B cell (primary cell): ENCODE measurements at regions not wholly inside any gene's neighbourhood (a gene's known extent, or its start where the extent isn't known, plus 50 kb on each side); places are given as distances from the start of the nearest gene placed in this dataset.

Experiments
- ATAC-seq: fragments of 200-7000 bp; cut with Tn5 transposase; one replicate; pipeline ENCODE4 v1.10.0; 2021; ENCODE audit warnings: low read depth, mild to moderate bottlenecking, moderate number of reproducible peaks, moderate library complexity
- CTCF ChIA-PET: fragments of 350-600 bp; sonication (Branson Sonifier 250); formaldehyde crosslinking; loops from one replicate; lab custom pipeline; 2021; ENCODE audit warnings: antibody characterized with exemption, inconsistent platforms; lab: Charles Lee
- POLR2A ChIA-PET: fragments of 350-600 bp; sonication (Branson Sonifier 250); formaldehyde crosslinking; loops from one replicate; lab custom pipeline; 2021; ENCODE audit warnings: antibody characterized with exemption; lab: Charles Lee
- DNase-seq: peaks from one replicate; pipeline ENCODE4 v3.0.0; 2013
- H2AFZ ChIP-seq: 2 replicates; pipeline ENCODE4 v1.6.1; 2012; ENCODE audit warnings: mild to moderate bottlenecking, low read depth, low read length; ENCODE audit not compliant: insufficient read depth, poor library complexity, severe bottlenecking
- H3K27ac ChIP-seq, 2 donors: 1 replicate in 1 of 2; 2 replicates in 1 of 2; pipeline ENCODE4 v1.5.1; 2012 to 2013; ENCODE audit warnings: low read length in 2 of 2, mild to moderate bottlenecking in 2 of 2, moderate library complexity in 1 of 2
- H3K27me3 ChIP-seq, 4 experiments: fragments of 200-600 bp in 1 of 4; sonication (generic) in 1 of 4; replicated peaks in 1 of 4; 1 replicate in 2 of 4; 2 replicates in 2 of 4; pipeline versions ENCODE4 v1.6.1 to v1.7.0; 2013 to 2016; ENCODE audit warnings: low read length in 3 of 4, mild to moderate bottlenecking in 2 of 4, mixed read lengths in 1 of 4, moderate library complexity in 1 of 4; ENCODE audit not compliant: insufficient read depth in 4 of 4, control insufficient read depth in 3 of 4; ENCODE audit errors: control extremely low read depth in 1 of 4
- H3K36me3 ChIP-seq, 2 experiments: replicated peaks in 1 of 2; 1 replicate in 1 of 2; 2 replicates in 1 of 2; pipeline versions ENCODE4 v1.6.1 to v1.7.1; 2013; ENCODE audit warnings: low read length in 1 of 2; ENCODE audit not compliant: insufficient read depth in 2 of 2, control insufficient read depth in 1 of 2; ENCODE audit errors: control extremely low read depth in 1 of 2, extremely low read depth in 1 of 2
- H3K4me1 ChIP-seq, 2 donors: fragments of 200-600 bp in 1 of 2; sonication (generic) in 1 of 2; 1 replicate in 1 of 2; 2 replicates in 1 of 2; pipeline versions ENCODE4 v1.5.1 to v1.6.1; 2013 to 2017; ENCODE audit warnings: low read length in 2 of 2; ENCODE audit not compliant: control insufficient read depth in 2 of 2, insufficient read depth in 2 of 2
- H3K4me2 ChIP-seq: replicated peaks from 2 replicates; pipeline ENCODE3; 2012; ENCODE audit warnings: mild to moderate bottlenecking, low read depth, low read length; ENCODE audit not compliant: poor library complexity, severe bottlenecking
- H3K4me3 ChIP-seq, 5 experiments: fragments of 200-600 bp in 1 of 5; sonication (generic) in 1 of 5; 1 replicate in 3 of 5; 2 replicates in 2 of 5; pipeline versions ENCODE4 v1.5.1 to v1.7.0; 2011 to 2016; ENCODE audit warnings: low read length in 4 of 5, mild to moderate bottlenecking in 4 of 5, low read depth in 2 of 5, control low read depth in 1 of 5, moderate library complexity in 1 of 5; ENCODE audit not compliant: insufficient read depth in 1 of 5; ENCODE audit errors: control extremely low read depth in 1 of 5, extremely low read depth in 1 of 5
- H3K79me2 ChIP-seq: fragments of 200-600 bp; sonication (generic); one replicate; pipeline ENCODE4 v1.6.0; 2016; ENCODE audit warnings: low read length; ENCODE audit not compliant: control insufficient read depth, insufficient read depth
- H3K9ac ChIP-seq: fragments of 200-600 bp; sonication (generic); 2 replicates; pipeline ENCODE4 v1.6.1; 2017; ENCODE audit warnings: mild to moderate bottlenecking, low read length, moderate library complexity
- H3K9me3 ChIP-seq, 3 donors: one replicate each; pipeline versions ENCODE4 v1.6.1 to v1.7.1; 2013; ENCODE audit warnings: low read length in 2 of 3; ENCODE audit not compliant: control insufficient read depth in 2 of 3, insufficient read depth in 1 of 3; ENCODE audit errors: control extremely low read depth in 1 of 3
- H4K20me1 ChIP-seq: 2 replicates; pipeline ENCODE4 v1.6.0; 2012; ENCODE audit warnings: mild to moderate bottlenecking, low read length; ENCODE audit not compliant: insufficient read depth, control insufficient read depth, poor library complexity, severe bottlenecking
- H3K27ac Mint-ChIP-seq: one replicate; pipeline ENCODE4 v1.8.0; 2021; ENCODE audit warnings: mixed read lengths
- H3K27me3 Mint-ChIP-seq: one replicate; pipeline ENCODE4 v1.8.0; 2021; ENCODE audit warnings: mixed read lengths
- H3K4me1 Mint-ChIP-seq: one replicate; pipeline ENCODE4 v1.8.0; 2021; ENCODE audit warnings: mixed read lengths
- H3K4me3 Mint-ChIP-seq: one replicate; pipeline ENCODE4 v1.8.0; 2021; ENCODE audit warnings: mixed read lengths
- H3K9me3 Mint-ChIP-seq: one replicate; pipeline ENCODE4 v1.8.0; 2022; ENCODE audit warnings: mixed read lengths; ENCODE audit not compliant: insufficient read depth
- EZH2 ChIP-seq: IDR thresholded peaks from 2 replicates; pipeline ENCODE4 v1.6.1; 2012; ENCODE audit warnings: borderline replicate concordance, low read depth, mild to moderate bottlenecking, moderate library complexity, low read length; ENCODE audit not compliant: insufficient read depth, poor library complexity, severe bottlenecking
- whole genome bisulfite sequencing: methylation state at CpG from one replicate; pipeline ENCODE4 v1.1.5; 2013; ENCODE audit warnings: missing lambda C conversion rate; ENCODE audit not compliant: insufficient coverage; 5-methylcytosine and 5-hydroxymethylcytosine counted together
- intact Hi-C: fragments of 100-400 bp; cut with micrococcal nuclease; formaldehyde crosslinking; loops from one replicate; pipeline ENCODE4 v1.10.0; 2022
- TF ChIP-seq, protein P1 (sequence below): fragments of 200-600 bp; IDR thresholded peaks from one replicate; pipeline ENCODE4 v1.8.0; 2022; ENCODE audit warnings: antibody characterized with exemption, mild to moderate bottlenecking

- peaks cover 8% of the 10 kb centered on the region for H3K27me3 Mint-ChIP-seq
- H3K9me3 Mint-ChIP-seq: no peaks in the 10 kb centered on the region
- H3K9me3 ChIP-seq: no peaks in the 10 kb centered on the region
- TF ChIP-seq EZH2: no peak
- TF ChIP-seq, protein P1, sequence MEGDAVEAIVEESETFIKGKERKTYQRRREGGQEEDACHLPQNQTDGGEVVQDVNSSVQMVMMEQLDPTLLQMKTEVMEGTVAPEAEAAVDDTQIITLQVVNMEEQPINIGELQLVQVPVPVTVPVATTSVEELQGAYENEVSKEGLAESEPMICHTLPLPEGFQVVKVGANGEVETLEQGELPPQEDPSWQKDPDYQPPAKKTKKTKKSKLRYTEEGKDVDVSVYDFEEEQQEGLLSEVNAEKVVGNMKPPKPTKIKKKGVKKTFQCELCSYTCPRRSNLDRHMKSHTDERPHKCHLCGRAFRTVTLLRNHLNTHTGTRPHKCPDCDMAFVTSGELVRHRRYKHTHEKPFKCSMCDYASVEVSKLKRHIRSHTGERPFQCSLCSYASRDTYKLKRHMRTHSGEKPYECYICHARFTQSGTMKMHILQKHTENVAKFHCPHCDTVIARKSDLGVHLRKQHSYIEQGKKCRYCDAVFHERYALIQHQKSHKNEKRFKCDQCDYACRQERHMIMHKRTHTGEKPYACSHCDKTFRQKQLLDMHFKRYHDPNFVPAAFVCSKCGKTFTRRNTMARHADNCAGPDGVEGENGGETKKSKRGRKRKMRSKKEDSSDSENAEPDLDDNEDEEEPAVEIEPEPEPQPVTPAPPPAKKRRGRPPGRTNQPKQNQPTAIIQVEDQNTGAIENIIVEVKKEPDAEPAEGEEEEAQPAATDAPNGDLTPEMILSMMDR: no peak
- H3K27me3 ChIP-seq: no peaks in the 10 kb centered on the region
- H3K79me2 ChIP-seq: no peaks in the 10 kb centered on the region
- POLR2A ChIA-PET: no interaction called here
- DNase-seq (no peak), ATAC-seq (no peak)
- CTCF ChIA-PET: no interaction called here
- H3K27ac Mint-ChIP-seq: no peak overlapping the region
- H3K27ac ChIP-seq: no peak overlapping the region
- no peak overlapping the region for H2AFZ ChIP-seq
- no peaks in the 10 kb centered on the region for H4K20me1 ChIP-seq
- H3K4me3 Mint-ChIP-seq: no peak overlapping the region
- no peaks in the 10 kb centered on the region for H3K4me1 Mint-ChIP-seq
- no peaks in the 10 kb centered on the region for H3K36me3 ChIP-seq
- WGBS: 94% methylated on average over 2 of the region's 3 CpGs
- H3K4me2 ChIP-seq: no peak overlapping the region
- no peak overlapping the region for H3K9ac ChIP-seq
- no peak overlapping the region for H3K4me3 ChIP-seq
- no peaks in the 10 kb centered on the region for H3K4me1 ChIP-seq
- intact Hi-C loops: no loop called here
Measured at GRCh38 chr5:155957884-155958283, 369.1 kb upstream of the SGCD start.

GRCh38 chr5:155959082-155959481 lies 367.9 kb upstream of the SGCD start:
- H3K9ac ChIP-seq: no peak overlapping the region
- ATAC-seq: no peak
- no peaks in the 10 kb centered on the region for H3K27me3 ChIP-seq
- Mint-ChIP-seq H3K27ac (no peak overlapping the region), H3K27me3 (peaks cover 8% of the 10 kb centered on the region), H3K4me1 (no peaks in the 10 kb centered on the region), H3K9me3 (no peaks in the 10 kb centered on the region), H3K4me3 (no peak overlapping the region)
- H3K4me3 ChIP-seq: no peak overlapping the region
- H2AFZ ChIP-seq: no peak overlapping the region
- H3K79me2 ChIP-seq: no peaks in the 10 kb centered on the region
- H4K20me1 ChIP-seq: no peaks in the 10 kb centered on the region
- TF ChIP-seq, protein P1: no peak
- TF ChIP-seq EZH2: no peak
- intact Hi-C loops: no loop called here
- no peak for DNase-seq
- WGBS: 93% methylated on average over 2 of the region's 2 CpGs
- H3K27ac ChIP-seq: no peak overlapping the region
- CTCF ChIA-PET: no interaction called here
- H3K4me2 ChIP-seq: no peak overlapping the region
- H3K36me3 ChIP-seq: no peaks in the 10 kb centered on the region
- POLR2A ChIA-PET: no interaction called here
- H3K4me1 ChIP-seq: no peaks in the 10 kb centered on the region
- no peaks in the 10 kb centered on the region for H3K9me3 ChIP-seq
